ENCODE measurements at regions not wholly inside any gene's neighbourhood (a gene's known extent, or its start where the extent isn't known, plus 50 kb on each side); places are given as distances from the start of the nearest gene placed in this dataset.

GRCh38 chr2:120550893-120551446, 184.7 kb upstream of the GLI2 start (continued):
- no peak for TF ChIP-seq ZBTB34 (CRISPR knock-in tag; IDR thresholded peaks at IDR 0.05)
- TF ChIP-seq PRDM15 (CRISPR knock-in tag; IDR thresholded peaks at IDR 0.05) = 0 out of 2 replicates have a peak, but pooled peaks have one; percentile 23
- peak; percentile 35; the same call in 1 of the 2 replicates for TF ChIP-seq KDM2A (CRISPR knock-in tag; IDR thresholded peaks at IDR 0.05; ENCODE audit: borderline replicate concordance, low read depth)
- peak; percentile 88 for TF ChIP-seq SAP130 (CRISPR knock-in tag; IDR thresholded peaks at IDR 0.05; ENCODE audit: low read depth)
- TF ChIP-seq MTA3 (CRISPR knock-in tag; IDR thresholded peaks at IDR 0.05) = no peak
- TF ChIP-seq HBP1 (CRISPR knock-in tag; IDR thresholded peaks at IDR 0.05; ENCODE audit: low read depth) = peak; percentile 52; the same call in 1 of the 2 replicates
- TF ChIP-seq NFYC (CRISPR knock-in tag; IDR thresholded peaks at IDR 0.05) = peak; percentile 29; the same call in 1 of the 2 replicates
- TF ChIP-seq JDP2 (CRISPR knock-in tag; IDR thresholded peaks at IDR 0.05; ENCODE audit: borderline replicate concordance) = no peak
- no peak for TF ChIP-seq CERS6 (CRISPR knock-in tag; IDR thresholded peaks at IDR 0.05)
- peak; percentile 70; the same call in 1 of the 2 replicates for TF ChIP-seq ARNT2 (CRISPR knock-in tag; IDR thresholded peaks at IDR 0.05; ENCODE audit: low read depth)
- no peak for TF ChIP-seq TMF1 (CRISPR knock-in tag; IDR thresholded peaks at IDR 0.05; ENCODE audit: low read depth)
- peak; percentile 61 for TF ChIP-seq HOMEZ (CRISPR knock-in tag; IDR thresholded peaks at IDR 0.05; ENCODE audit: low read depth)
- 0 out of 4 replicates have a peak, but pooled peaks of 1 of the 2 experiments have one; percentile 32 for TF ChIP-seq ATF4 (CRISPR knock-in tag; IDR thresholded peaks at IDR 0.05)
- no peak; the same call in 1 of the 2 replicates for TF ChIP-seq ZNF607 (CRISPR knock-in tag; IDR thresholded peaks at IDR 0.05; ENCODE audit: borderline replicate concordance)
- peak; percentile 86 for TF ChIP-seq KAT8 (CRISPR knock-in tag; IDR thresholded peaks at IDR 0.05)
- TF ChIP-seq ZNF234 (CRISPR knock-in tag; conservative IDR thresholded peaks at IDR 0.05) = no peak
- TF ChIP-seq TOE1 (CRISPR knock-in tag; IDR thresholded peaks at IDR 0.05) = peak; percentile 89; the same call in 1 of the 2 replicates
- no peak for TF ChIP-seq SKI (IDR thresholded peaks at IDR 0.05; ENCODE audit: partially characterized antibody)
- peak; percentile 80 for TF ChIP-seq GATA4 (IDR thresholded peaks at IDR 0.05; ENCODE audit: borderline replicate concordance, low read depth)
- peak; percentile 47 for TF ChIP-seq ZFP36 (IDR thresholded peaks at IDR 0.05; ENCODE audit: borderline replicate concordance, low read depth, low read length, partially characterized antibody)
